IMR-90 (cell line): ENCODE measurements at regions not wholly inside any gene's neighbourhood (a gene's known extent, or its start where the extent isn't known, plus 50 kb on each side); places are given as distances from the start of the nearest gene placed in this dataset.

Experiments used
- ATAC-seq: fragments of 200-7000 bp; cut with Tn5 transposase; 2 replicates; pipeline ENCODE4 v1.9.1; 2020; ENCODE audit warnings: low read depth, mild to moderate bottlenecking, moderate library complexity
- BruUV-seq: library from RNA; stranded (reverse); fragments of 400-500 nt; replicated peaks from 2 replicates; lab custom pipeline; 2021; lab: Mats Ljungman, UMichigan
- CTCF ChIA-PET: fragments of 300-600 bp; formaldehyde crosslinking; extraction: SDS; loops from one replicate; lab custom pipeline; 2021; ENCODE audit warnings: antibody characterized with exemption; lab: Yijun Ruan, JAX
- POLR2A ChIA-PET: fragments of 300-600 bp; sonication (Branson Sonifier 250); formaldehyde crosslinking; loops from one replicate; lab custom pipeline; 2022; ENCODE audit warnings: antibody characterized with exemption; ENCODE audit not compliant: unreplicated experiment; lab: Charles Lee
- DNase-seq: peaks from one replicate; pipeline ENCODE4 v3.0.0; 2013
- H2AFZ ChIP-seq: replicated peaks from 2 replicates; pipeline ENCODE3; 2013; ENCODE audit warnings: low read length, mild to moderate bottlenecking; ENCODE audit not compliant: poor library complexity
- H2AK5ac ChIP-seq: 2 replicates; pipeline ENCODE4 v1.6.1; 2013; ENCODE audit warnings: low read depth, low read length, inconsistent platforms
- H2AK9ac ChIP-seq: replicated peaks from 2 replicates; pipeline ENCODE3; 2013; ENCODE audit warnings: mild to moderate bottlenecking, low read depth, low read length, moderate library complexity; ENCODE audit not compliant: poor library complexity
- H2BK120ac ChIP-seq: 2 replicates; pipeline ENCODE4 v1.6.1; 2013; ENCODE audit warnings: low read depth, low read length, inconsistent platforms
- H2BK15ac ChIP-seq: 3 replicates; pipeline ENCODE4 v1.6.1; 2013; ENCODE audit warnings: low read depth, low read length, inconsistent platforms
- H2BK20ac ChIP-seq: 2 replicates; pipeline ENCODE4 v1.6.1; 2013; ENCODE audit warnings: low read depth, mild to moderate bottlenecking, inconsistent platforms, low read length, moderate library complexity
- H2BK5ac ChIP-seq: 2 replicates; pipeline ENCODE4 v1.6.1; 2013; ENCODE audit warnings: mild to moderate bottlenecking, low read depth, low read length, inconsistent platforms; ENCODE audit not compliant: poor library complexity, severe bottlenecking
- H3K14ac ChIP-seq: replicated peaks from 2 replicates; pipeline ENCODE4 v1.6.1; 2013; ENCODE audit warnings: low read depth, low read length, inconsistent platforms
- H3K18ac ChIP-seq: 2 replicates; pipeline ENCODE4 v1.6.1; 2013; ENCODE audit warnings: low read depth, low read length, control low read depth
- H3K23ac ChIP-seq: 2 replicates; pipeline ENCODE4 v1.6.1; 2013; ENCODE audit warnings: low read depth, low read length, inconsistent platforms
- H3K27ac ChIP-seq: 2 replicates; pipeline ENCODE4 v1.5.1; 2013; ENCODE audit warnings: mild to moderate bottlenecking, control low read depth, low read length; ENCODE audit not compliant: insufficient read depth
- H3K27me3 ChIP-seq: 2 replicates; pipeline ENCODE4 v1.6.1; 2013; ENCODE audit warnings: low read length; ENCODE audit not compliant: control insufficient read depth, insufficient read depth
- H3K36me3 ChIP-seq: 2 replicates; pipeline ENCODE4 v1.6.1; 2013; ENCODE audit warnings: low read length, mixed read lengths; ENCODE audit not compliant: control insufficient read depth, insufficient read depth
- H3K4ac ChIP-seq: 2 replicates; pipeline ENCODE4 v1.6.1; 2013; ENCODE audit warnings: low read depth, low read length, inconsistent platforms
- H3K4me1 ChIP-seq: 2 replicates; pipeline ENCODE4 v1.6.1; 2013; ENCODE audit warnings: low read length, mixed read lengths; ENCODE audit not compliant: control insufficient read depth, insufficient read depth
- H3K4me2 ChIP-seq: 2 replicates; pipeline ENCODE4 v1.6.1; 2013; ENCODE audit warnings: low read depth, mild to moderate bottlenecking, control low read depth, low read length, moderate library complexity
- H3K4me3 ChIP-seq: 2 replicates; pipeline ENCODE4 v1.5.1; 2013; ENCODE audit warnings: low read depth, mild to moderate bottlenecking, control low read depth, low read length, moderate library complexity; ENCODE audit not compliant: insufficient read depth
- H3K56ac ChIP-seq: 2 replicates; pipeline ENCODE4 v1.6.1; 2013; ENCODE audit warnings: low read length, inconsistent platforms; ENCODE audit not compliant: insufficient read depth; ENCODE audit errors: extremely low read depth
- H3K79me1 ChIP-seq, 2 experiments: 2 replicates each; pipeline ENCODE4 v1.6.1; 2013; ENCODE audit warnings: low read length in 2 of 2, inconsistent platforms in 1 of 2, low read depth in 1 of 2
- H3K9ac ChIP-seq: 2 replicates; pipeline ENCODE4 v1.6.1; 2013; ENCODE audit warnings: low read depth, low read length, control low read depth
- H3K9me1 ChIP-seq: 2 replicates; pipeline ENCODE4 v1.6.1; 2013; ENCODE audit warnings: low read length, inconsistent platforms; ENCODE audit not compliant: insufficient read depth
- H3K9me3 ChIP-seq: 2 replicates; pipeline ENCODE4 v1.6.1; 2013; ENCODE audit warnings: low read length; ENCODE audit not compliant: control insufficient read depth, insufficient read depth
- H4K20me1 ChIP-seq: 2 replicates; pipeline ENCODE4 v1.6.1; 2013; ENCODE audit warnings: low read length, inconsistent platforms; ENCODE audit not compliant: insufficient read depth
- H4K5ac ChIP-seq: 2 replicates; pipeline ENCODE4 v1.6.1; 2013; ENCODE audit warnings: mild to moderate bottlenecking, low read depth, low read length, control low read depth
- H4K8ac ChIP-seq, 2 experiments: 2 replicates each; pipeline ENCODE4 v1.6.1; 2013; ENCODE audit warnings: low read depth in 2 of 2, low read length in 2 of 2, control low read depth in 1 of 2, inconsistent platforms in 1 of 2
- H4K91ac ChIP-seq: 2 replicates; pipeline ENCODE4 v1.6.1; 2013; ENCODE audit warnings: low read depth, low read length, inconsistent platforms; ENCODE audit not compliant: insufficient read depth
- BHLHE40 ChIP-seq: fragments of 150-350 bp; IDR thresholded peaks from 2 replicates; pipeline ENCODE4 v1.6.1; 2016; ENCODE audit warnings: mild to moderate bottlenecking, low read depth, low read length
- CEBPB ChIP-seq: IDR thresholded peaks from 2 replicates; pipeline ENCODE4 v1.6.1; 2012; ENCODE audit warnings: low read depth, low read length, improper control_type of control experiment
- CHD1 ChIP-seq: IDR thresholded peaks from 2 replicates; pipeline ENCODE4 v1.6.1; 2012; ENCODE audit warnings: low read depth, low read length, improper control_type of control experiment
- FOS ChIP-seq: fragments of 150-350 bp; IDR thresholded peaks from 2 replicates; pipeline ENCODE4 v1.6.1; 2016; ENCODE audit warnings: low read depth, low read length
- MAFK ChIP-seq: IDR thresholded peaks from 2 replicates; pipeline ENCODE4 v1.6.1; 2012; ENCODE audit warnings: low read depth, low read length, improper control_type of control experiment
- MAZ ChIP-seq: IDR thresholded peaks from 2 replicates; pipeline ENCODE4 v1.6.1; 2012; ENCODE audit warnings: low read depth, mild to moderate bottlenecking, low read length, improper control_type of control experiment, moderate library complexity, borderline replicate concordance
- MXI1 ChIP-seq: IDR thresholded peaks from 2 replicates; pipeline ENCODE4 v1.6.1; 2012; ENCODE audit warnings: low read depth, mild to moderate bottlenecking, low read length, moderate library complexity, borderline replicate concordance
- NFE2L2 ChIP-seq: fragments of 150-350 bp; IDR thresholded peaks from 2 replicates; pipeline ENCODE4 v1.6.1; 2016; ENCODE audit warnings: low read depth, mild to moderate bottlenecking, low read length
- RCOR1 ChIP-seq: IDR thresholded peaks from 2 replicates; pipeline ENCODE4 v1.6.1; 2012; ENCODE audit warnings: mild to moderate bottlenecking, low read length, improper control_type of control experiment; ENCODE audit not compliant: insufficient replicate concordance
- RFX5 ChIP-seq: IDR thresholded peaks from 2 replicates; pipeline ENCODE4 v1.8.0; 2012; ENCODE audit warnings: low read depth, mild to moderate bottlenecking, low read length, moderate library complexity
- SMC3 ChIP-seq: fragments of 150-350 bp; IDR thresholded peaks from 2 replicates; pipeline ENCODE4 v1.6.1; 2016; ENCODE audit warnings: low read depth, mild to moderate bottlenecking, antibody characterized with exemption, low read length, moderate library complexity
- WGBS, 2 experiments: methylation state at CpG; one replicate each; pipeline versions ENCODE4 v1.1.5 to v1.1.7; 2013; ENCODE audit warnings: missing lambda C conversion rate in 2 of 2; ENCODE audit not compliant: insufficient read length in 1 of 2; ENCODE audit errors: extremely low coverage in 2 of 2; 5-methylcytosine and 5-hydroxymethylcytosine counted together
- dilution Hi-C: fragments of 300-500 bp; cut with HindIII; formaldehyde crosslinking; loops from one replicate; pipeline ENCODE4 v1.14.3; 2018; ENCODE audit warnings: low sequenced_read_pairs; ENCODE audit not compliant: unreplicated experiment
- in situ Hi-C: fragments of 300-500 bp; cut with MboI; formaldehyde crosslinking; loops from 3 replicates; pipeline ENCODE4 v1.14.3; 2019; ENCODE audit warnings: low sequenced_read_pairs, inconsistent platforms, mixed read lengths
- intact Hi-C: fragments of 100-400 bp; cut with micrococcal nuclease; formaldehyde crosslinking; loops from 2 replicates; pipeline ENCODE4 v1.10.0; 2022
- TF ChIP-seq, protein P1 (sequence below): fragments of 150-350 bp; IDR thresholded peaks from 2 replicates; pipeline ENCODE4 v1.6.1; 2017; ENCODE audit warnings: mild to moderate bottlenecking, antibody characterized with exemption, low read length, low read depth
- TF ChIP-seq, protein P2 (sequence below): conservative IDR thresholded peaks from 2 replicates; pipeline ENCODE4 v1.5.1; 2012; ENCODE audit warnings: mild to moderate bottlenecking, low read depth, low read length, improper control_type of control experiment

- Histone ChIP-seq H3K36me3 (no peaks in the 10 kb centered on the region), H3K4me3 (no peak overlapping the region), H3K14ac (no peak overlapping the region), H2AK9ac (no peak overlapping the region), H2AK5ac (no peak overlapping the region), H4K91ac (no peak overlapping the region), H3K9ac (no peak overlapping the region), H2BK20ac (no peak overlapping the region), H3K9me3 (no peaks in the 10 kb centered on the region), H2AFZ (no peak overlapping the region), H4K5ac (no peak overlapping the region), H3K4ac (no peak overlapping the region), H2BK5ac (no peak overlapping the region), H4K8ac (no peak overlapping the region), H3K27me3 (no peaks in the 10 kb centered on the region; the same call in none of the 2 replicates), H3K9me1 (no peaks in the 10 kb centered on the region), H2BK15ac (no peak overlapping the region), H3K79me1 (no peaks in the 10 kb centered on the region), H3K23ac (no peak overlapping the region), H3K4me1 (no peaks in the 10 kb centered on the region), H3K27ac (no peak overlapping the region), H4K20me1 (no peaks in the 10 kb centered on the region), H2BK120ac (no peak overlapping the region), H3K56ac (no peak overlapping the region), H3K4me2 (no peak overlapping the region), H3K18ac (no peak overlapping the region)
- WGBS, 2 experiments: no CpG with 5 or more reads among the region's 5 CpGs
- ChIA-PET CTCF (interaction anchor here (1.1 kb wide), 1 partner anchor 9 kb away, joined by 3 read pairs; no protein-coding TSS in a partner anchor), POLR2A (no interaction called here)
- in situ Hi-C loops (loop anchor here (25.0 kb wide), 1 partner anchor 1474 kb away; no protein-coding TSS in a partner anchor), intact Hi-C loops (no loop called here), dilution Hi-C loops (no loop called here)
- ATAC-seq: no peak
- no peak for DNase-seq
- BruUV-seq: no TSS peak
- no peak for TF ChIP-seq MAZ
- no peak for TF ChIP-seq FOS
- no peak for TF ChIP-seq SMC3
- TF ChIP-seq, protein P1, sequence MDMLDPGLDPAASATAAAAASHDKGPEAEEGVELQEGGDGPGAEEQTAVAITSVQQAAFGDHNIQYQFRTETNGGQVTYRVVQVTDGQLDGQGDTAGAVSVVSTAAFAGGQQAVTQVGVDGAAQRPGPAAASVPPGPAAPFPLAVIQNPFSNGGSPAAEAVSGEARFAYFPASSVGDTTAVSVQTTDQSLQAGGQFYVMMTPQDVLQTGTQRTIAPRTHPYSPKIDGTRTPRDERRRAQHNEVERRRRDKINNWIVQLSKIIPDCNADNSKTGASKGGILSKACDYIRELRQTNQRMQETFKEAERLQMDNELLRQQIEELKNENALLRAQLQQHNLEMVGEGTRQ: no peak
- TF ChIP-seq, protein P2, sequence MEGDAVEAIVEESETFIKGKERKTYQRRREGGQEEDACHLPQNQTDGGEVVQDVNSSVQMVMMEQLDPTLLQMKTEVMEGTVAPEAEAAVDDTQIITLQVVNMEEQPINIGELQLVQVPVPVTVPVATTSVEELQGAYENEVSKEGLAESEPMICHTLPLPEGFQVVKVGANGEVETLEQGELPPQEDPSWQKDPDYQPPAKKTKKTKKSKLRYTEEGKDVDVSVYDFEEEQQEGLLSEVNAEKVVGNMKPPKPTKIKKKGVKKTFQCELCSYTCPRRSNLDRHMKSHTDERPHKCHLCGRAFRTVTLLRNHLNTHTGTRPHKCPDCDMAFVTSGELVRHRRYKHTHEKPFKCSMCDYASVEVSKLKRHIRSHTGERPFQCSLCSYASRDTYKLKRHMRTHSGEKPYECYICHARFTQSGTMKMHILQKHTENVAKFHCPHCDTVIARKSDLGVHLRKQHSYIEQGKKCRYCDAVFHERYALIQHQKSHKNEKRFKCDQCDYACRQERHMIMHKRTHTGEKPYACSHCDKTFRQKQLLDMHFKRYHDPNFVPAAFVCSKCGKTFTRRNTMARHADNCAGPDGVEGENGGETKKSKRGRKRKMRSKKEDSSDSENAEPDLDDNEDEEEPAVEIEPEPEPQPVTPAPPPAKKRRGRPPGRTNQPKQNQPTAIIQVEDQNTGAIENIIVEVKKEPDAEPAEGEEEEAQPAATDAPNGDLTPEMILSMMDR: no peak
- TF ChIP-seq CHD1: no peak
- no peak for TF ChIP-seq RFX5
- no peak for TF ChIP-seq MAFK
- TF ChIP-seq BHLHE40: no peak
- no peak for TF ChIP-seq NFE2L2
- TF ChIP-seq MXI1: no peak
- no peak for TF ChIP-seq CEBPB
- TF ChIP-seq RCOR1: no peak
Observed at GRCh38 chr18:55113800-55114199, 154.5 kb upstream of the CCDC68 start.
